Hepatic stellate cell (primary cell): ENCODE measurements at regions not wholly inside any gene's neighbourhood (a gene's known extent, or its start where the extent isn't known, plus 50 kb on each side); places are given as distances from the start of the nearest gene placed in this dataset.

Source experiments
- DNase-seq: peaks from one replicate; pipeline ENCODE4 v3.0.0; 2011; ENCODE audit warnings: low spot score

DNA sequence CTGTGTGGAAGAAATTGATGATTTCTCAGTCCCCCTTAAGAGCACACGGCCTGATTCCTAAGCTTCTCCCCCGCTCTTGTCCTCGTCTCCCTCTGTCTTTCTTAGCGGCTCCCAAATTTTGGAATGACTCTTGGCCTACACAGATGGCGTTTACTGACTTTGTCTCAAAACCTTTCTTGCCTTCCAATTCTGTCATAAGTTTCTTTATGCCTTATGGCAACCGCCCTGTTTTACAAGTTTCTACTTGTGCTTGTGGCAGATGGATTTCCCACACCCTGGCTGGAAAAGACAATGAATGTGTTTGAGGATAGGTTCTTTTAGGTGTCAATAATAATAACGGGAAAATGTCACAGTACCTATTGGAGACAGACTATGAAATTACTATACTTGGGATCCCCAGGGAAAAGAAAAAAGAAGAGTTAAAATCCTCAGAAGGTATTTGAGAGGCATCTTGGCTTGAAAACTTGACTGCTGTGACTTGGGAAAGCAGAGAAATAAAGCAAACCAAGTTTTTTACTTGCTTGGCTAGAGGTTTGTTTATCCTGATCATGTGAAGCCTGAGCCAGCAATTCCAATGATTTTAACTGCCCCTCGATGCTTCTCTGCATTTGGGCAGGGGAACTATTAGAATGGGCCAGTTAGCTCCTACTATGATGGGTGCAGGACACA, 276.4 kb downstream of the HRH4 start:
- no peak for DNase-seq

DNA sequence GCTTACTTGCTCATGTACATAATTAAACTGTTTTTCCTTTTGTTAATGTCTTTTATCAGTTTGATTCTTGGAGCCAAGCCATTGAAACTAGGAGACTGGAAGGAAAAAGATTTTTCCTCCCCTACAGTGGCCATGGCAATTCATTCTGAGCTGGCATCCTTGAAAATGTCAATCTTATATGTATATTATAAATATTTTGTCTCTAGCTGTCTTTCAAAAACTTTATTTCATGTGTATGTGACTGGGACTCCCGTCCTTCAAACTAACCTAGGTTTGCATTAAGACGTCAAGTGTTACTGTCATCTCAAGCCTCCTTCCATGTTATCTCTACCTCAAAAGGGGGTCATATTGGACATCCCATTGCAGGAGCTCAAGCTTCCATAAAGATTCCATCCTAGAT, 280.4 kb downstream of the HRH4 start:
- no peak for DNase-seq

DNA sequence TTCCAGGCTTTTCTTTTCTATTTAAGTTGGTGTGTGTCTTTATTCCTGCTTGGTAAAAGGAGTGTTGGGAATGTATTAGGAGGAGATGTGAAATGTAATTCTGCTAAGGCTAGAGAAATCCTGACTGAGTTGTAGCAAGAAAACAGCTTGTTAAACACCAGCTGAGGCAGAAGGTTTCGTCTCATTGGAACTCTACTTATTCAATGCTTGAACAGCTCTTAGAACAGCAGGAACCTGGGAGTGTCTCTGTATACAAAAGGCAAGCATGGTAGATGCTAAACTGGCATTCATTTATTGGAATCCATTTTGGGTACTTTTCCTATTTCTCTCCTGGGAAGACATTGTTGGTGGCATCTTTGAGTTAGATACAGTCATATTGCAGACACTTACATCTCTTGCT, 280.9 kb downstream of the HRH4 start:
- DNase-seq, result no peak

DNA sequence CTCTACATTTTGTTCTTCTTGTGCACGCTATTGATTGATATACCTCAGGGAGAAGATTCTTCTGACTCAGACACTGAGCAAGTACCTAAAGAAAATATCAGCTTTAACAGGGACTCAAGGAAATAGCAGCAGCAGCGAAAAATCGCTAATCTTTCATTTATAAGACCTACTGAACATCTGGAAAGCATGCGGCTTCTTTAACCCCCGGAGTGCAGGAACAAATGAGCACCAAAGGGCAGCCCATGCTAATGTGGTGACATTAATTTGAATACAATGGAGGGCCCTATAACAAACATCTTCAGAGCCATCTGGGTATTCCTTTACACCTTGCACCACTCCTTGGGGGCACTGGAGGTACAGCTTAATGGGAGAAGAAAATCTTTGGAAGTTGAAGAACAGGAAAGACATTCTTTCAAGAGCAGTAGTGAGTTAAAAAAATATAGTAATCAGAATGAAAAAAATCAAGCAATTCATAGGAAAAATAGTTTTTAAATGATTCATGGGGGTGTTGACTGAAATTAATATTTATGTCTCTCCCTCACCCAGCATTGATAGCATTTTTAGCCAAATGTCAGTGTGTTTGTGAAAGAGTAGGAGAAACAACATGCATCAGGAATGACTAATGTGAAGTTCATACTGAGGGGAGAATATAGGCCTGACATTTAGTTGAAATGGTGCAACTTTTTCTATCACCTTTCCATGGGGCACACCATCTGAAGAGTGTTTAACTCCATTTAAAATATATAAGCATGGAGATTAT, 281.7 kb downstream of the HRH4 start:
- no peak for DNase-seq

DNA sequence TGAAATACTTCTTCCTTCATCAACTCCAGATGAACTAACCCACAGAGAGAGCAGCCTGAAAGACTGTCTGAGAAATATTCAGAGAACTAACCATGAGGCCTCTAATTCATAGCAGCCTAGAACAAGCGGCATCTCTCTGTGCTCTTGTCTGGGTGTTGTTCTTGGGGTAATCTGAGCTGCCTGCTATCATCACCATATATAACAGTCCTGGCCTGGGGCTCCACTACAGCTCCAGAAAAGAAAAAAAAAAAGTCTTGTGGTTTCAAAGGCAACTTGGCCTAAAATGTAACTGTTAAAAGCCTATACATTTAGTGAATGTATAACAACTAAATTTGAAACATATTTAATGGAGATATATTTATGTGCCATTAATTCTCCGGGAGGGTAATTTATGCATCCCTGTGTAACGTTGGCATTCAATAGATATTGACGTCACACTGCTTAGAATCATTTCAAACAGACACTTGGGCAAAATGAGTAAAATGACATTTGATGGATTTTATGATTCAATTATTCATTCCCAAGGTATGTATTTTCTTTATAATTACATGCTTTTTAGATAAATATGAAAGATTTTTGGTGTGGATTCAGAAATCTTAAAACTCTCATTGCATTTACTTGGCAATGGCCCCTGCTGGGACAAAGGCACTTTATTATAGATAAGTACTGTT, 294.3 kb downstream of the HRH4 start:
- DNase-seq, result no peak

DNA sequence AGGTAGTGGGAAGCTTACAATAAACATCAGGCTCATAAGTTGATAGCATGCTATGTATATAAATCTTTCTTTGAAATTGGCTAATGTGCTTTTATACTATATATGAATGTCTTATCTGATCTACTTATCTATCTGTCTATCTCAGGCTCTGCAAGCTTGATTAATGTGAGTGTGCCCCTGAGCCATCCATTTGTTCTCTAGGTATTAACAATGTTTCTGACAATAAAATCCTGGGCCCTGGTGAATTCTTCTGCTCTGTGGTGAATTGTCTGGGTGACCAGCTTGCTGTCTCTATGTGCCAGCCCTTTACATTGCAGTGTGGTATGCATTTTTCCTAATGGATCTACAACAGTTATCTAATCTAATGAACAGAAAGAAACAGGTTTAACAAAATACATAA, 295.9 kb downstream of the HRH4 start:
- no peak for DNase-seq

GRCh38 chr18:24757134-24757533, 296.7 kb downstream of the HRH4 start:
- no peak for DNase-seq

GRCh38 chr18:24761765-24762164, 301.3 kb downstream of the HRH4 start:
- no peak for DNase-seq

GRCh38 chr18:24762511-24762910, 302.1 kb downstream of the HRH4 start:
- DNase-seq, result no peak

DNA sequence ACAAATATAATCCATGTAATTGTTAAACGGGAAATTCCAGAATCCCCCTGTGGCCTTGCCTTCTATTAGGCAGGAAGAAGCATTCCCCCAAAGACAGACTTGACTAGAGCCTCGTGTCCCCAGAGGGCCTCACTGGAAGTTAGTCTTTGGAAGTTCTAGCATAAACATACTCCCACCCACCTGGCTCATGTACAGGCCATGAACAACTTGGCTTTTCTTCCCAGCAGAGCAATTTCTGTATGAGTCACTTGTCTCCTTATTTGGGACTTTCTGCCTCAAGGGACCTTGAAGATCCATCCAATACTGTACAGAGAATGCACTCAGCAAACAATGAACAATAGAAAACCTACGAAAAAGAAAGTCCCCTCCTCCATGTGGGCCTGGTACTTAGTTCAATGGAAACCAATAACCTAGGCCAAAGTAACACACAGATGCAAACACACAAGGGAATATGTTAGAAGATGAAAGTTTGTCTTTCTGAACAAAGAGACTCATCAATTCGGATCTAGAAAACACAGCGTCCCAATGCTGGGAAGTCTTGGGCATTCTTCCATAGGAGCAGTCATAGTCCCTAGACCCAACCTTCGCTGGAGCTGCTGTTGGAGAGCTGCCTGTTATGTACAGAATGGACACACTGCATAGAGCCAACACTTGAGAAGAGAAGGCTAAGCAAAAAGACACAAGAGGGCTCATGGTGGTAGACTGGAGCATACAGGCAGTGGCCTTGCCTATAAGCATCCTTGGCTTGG, 303.5 kb downstream of the HRH4 start:
- no peak for DNase-seq

DNA sequence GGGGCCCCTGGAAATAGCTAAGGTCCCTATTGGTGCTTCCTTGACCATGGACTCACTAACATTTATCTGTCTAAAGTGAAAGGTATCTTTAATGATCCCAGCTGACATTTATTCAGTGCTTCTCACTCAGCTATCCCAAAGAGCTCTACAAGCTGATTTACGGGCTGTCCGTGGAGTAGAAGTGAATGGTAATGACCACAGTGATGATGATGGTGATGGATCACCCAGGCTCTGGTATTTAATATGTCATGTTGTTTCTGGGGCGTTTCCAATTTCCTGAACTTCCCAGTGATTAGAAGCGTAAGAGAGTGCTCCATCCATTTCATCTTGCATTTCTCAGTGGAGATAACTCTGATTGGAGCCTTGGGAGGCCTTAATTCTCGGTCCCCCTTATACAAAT, 304.3 kb downstream of the HRH4 start:
- DNase-seq, result no peak

DNA sequence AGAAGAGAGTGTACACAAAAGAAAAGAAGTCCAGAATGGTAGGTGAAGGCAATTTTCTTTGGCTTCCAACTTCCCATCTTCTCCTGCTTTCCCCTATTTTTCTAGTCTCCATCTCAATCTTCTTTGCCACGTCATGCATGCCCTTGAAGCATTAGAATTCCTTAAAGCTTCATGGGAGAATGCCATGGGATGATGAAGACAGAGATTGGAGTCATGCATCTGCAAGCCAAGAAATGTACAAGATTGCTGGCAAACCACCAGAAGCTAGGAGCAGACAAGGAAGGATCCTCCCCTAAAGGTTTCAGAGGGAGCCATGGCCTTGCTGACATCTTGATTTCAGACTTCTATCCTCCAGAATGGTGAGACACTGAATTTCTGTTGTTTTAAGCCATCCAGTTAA, 305.9 kb downstream of the HRH4 start:
- no peak for DNase-seq

DNA sequence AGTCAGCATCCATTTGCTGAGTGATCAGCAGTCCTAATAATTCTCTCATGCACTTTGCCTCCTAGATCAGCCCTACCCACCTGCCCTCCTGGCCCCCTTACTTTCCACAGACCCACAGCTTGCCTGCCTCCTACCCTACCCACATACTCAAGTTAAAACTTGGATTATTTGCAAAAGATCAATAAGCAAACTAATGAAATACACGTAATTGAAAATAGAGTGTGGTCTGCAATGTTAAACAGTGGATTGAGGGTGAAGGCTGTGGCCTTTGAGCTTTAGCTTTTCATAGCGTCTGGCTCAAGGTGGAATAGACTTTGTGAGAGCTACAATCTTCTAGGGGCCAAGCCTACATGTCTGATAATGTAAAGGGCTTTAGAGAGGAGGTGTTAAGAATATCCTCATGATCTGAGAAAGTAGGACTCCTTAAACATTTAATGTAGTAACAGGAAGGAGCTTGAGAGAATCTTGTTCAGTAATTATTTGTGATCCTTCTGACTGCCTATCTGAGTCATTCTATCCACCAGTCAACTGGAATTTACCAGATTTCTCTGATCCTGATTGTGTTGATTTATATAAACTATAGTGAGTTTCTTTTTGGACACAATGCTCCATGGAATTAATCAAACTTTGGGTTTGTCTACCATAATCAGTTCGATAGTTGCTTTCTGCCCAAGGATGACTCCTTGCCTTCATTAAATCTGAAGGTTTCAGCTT, 310.0 kb downstream of the HRH4 start:
- DNase-seq, result no peak

DNA sequence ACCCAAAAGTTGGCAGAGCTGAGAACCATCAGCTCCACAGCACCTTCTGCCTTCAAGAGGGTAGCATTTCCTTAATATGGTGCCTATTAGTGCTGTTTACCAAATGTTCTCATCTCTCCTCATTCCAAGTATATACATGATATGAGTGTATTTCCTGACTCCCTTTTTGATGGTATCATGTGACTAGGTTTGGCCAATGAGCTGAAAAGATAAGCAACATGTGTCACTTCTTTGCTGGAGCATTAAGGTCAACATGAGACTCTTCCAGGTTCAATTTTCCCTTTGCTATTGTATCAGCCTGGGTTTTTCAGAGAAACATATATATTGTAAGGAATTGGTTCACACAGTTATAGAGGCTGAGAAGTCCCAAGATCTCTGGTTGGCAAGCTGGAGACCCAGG, 310.9 kb downstream of the HRH4 start:
- DNase-seq, result no peak

DNA sequence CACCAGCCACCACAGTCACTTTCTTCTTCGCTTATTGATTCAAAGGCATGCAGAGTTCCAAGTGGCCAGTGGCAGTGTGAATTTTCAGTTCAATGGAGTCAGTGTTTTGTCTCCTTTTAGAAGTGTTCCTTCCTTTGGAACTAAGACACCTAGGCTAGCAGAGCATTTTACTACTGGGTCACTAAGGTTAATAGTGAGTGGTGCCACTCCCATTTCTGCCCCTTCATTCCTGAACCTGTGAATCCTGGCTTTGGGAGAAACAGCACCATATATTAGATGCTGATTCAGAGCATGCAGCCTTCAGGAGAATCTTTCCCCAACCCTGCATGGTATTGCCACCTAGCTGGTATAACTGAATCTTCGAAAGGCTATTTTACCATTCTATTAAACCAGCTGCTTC, 312.7 kb downstream of the HRH4 start:
- no peak for DNase-seq

GRCh38 chr18:24776019-24776418, 315.6 kb downstream of the HRH4 start:
- DNase-seq, result no peak

DNA sequence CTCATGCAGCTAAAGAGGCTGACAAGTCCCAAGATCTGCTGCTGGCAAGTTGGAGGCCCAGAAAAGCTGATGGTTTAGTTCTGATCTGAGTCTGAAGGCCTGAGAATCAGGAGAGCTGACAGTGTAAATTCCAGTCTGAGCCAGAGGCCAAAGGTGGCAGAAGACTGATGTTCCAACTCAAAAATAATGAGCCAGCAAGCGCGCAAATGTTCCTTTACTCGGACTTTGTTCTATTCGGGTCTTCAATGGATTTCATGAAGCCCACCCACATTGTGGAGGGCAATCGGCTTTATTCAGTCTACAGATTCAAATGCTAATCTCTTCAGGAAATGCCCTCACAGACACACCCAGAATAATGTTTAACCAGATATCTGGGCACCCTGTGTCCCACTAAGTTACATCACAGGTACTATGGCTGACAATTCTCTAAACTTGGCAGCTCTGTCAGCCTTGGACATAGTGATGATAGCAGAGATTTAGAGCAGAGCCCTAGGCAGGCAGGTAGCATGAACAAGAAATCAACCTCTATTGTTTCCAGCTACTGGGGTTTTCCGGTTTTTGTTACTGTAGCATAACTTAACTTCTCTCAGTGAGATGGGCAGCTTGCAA, 318.5 kb downstream of the HRH4 start:
- no peak for DNase-seq

DNA sequence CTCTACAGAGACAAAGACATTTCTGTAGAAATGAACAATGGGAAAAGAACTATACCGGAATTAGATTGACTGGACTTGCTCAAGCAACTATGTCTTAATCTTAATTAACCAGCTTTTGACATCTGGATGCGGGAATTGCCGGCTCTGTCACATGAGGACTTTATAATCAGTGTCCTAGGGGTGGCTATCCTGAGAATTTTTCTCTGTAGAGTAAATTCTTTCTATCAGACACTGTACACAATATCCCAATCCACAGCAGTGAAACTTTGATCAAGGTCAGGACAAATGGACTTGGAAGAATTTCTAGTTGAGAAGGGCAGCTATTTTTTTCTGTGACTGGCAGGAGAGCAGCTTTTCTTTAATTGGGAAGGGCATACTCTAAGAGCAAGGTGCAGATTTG, 322.1 kb downstream of the HRH4 start:
- no peak for DNase-seq

GRCh38 chr18:24785019-24785418, 324.6 kb downstream of the HRH4 start:
- DNase-seq, result no peak

DNA sequence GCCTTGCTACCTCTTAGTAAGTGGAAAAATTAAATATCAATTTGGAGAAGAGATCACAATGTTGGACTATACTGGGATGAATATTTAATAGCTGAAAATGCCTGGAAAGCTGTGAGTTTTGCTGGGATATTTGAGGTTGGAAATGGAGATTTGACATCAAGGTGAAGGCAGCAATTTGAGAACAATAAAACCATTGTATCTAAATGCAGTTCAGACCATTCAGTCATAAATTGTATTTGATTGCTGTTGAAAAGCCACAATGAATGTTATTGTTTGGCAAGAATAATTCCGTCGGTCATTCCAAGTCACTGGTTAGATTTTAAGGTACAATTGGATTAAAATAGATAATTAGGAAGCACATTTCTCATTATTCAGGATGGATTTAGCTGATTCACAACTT, 325.6 kb downstream of the HRH4 start:
- DNase-seq, result no peak

DNA sequence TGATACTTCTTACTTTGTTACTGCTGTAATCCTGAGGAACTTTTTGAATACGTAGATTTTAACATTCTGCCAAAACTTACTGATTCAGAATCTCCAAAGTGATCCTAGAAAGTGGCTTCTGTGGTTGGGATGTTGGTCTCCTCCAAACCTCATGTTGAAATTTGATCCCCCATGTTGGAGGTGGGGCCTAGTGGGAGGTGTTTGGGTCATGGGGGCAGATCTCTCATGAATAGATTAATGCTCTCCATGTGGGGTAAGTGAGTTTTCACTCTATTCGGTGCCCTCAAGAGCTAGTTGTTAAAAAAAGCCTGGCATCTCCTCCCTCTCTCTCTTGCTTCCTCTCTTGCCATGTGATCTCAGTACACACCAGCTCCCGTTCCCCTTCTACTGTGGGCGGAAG, 329.9 kb downstream of the HRH4 start:
- no peak for DNase-seq
